HL-60 (cell line): ENCODE measurements at regions not wholly inside any gene's neighbourhood (a gene's known extent, or its start where the extent isn't known, plus 50 kb on each side); places are given as distances from the start of the nearest gene placed in this dataset.

ENCODE experiments used
- DNase-seq, 2 experiments: peaks; one replicate each; pipeline ENCODE4 v3.0.0-alpha.2; 2010 to 2020; ENCODE audit warnings: low read depth in 1 of 2, low spot score in 1 of 2
- H3K27ac ChIP-seq: fragments of 250-450 bp; sonication (Bioruptor Pico); replicated peaks from 2 replicates; pipeline ENCODE4 v1.5.1; 2020; ENCODE audit warnings: mild to moderate bottlenecking, moderate library complexity
- H3K27me3 ChIP-seq: fragments of 250-450 bp; sonication (Bioruptor Pico); 2 replicates; pipeline ENCODE4 v1.5.1; 2021; ENCODE audit warnings: mild to moderate bottlenecking, moderate library complexity; ENCODE audit not compliant: insufficient read depth, poor library complexity, severe bottlenecking
- H3K4me3 ChIP-seq: replicated peaks from 2 replicates; pipeline ENCODE4 v1.5.1; 2011; ENCODE audit warnings: mild to moderate bottlenecking, control low read depth, low read length; ENCODE audit not compliant: insufficient read depth
- CTCF ChIP-seq: IDR thresholded peaks from one replicate; pipeline ENCODE4 v1.5.1; 2011; ENCODE audit warnings: low read length, control low read depth, inconsistent platforms; ENCODE audit not compliant: insufficient read depth
- GABPA ChIP-seq: IDR thresholded peaks from 2 replicates; pipeline ENCODE4 v1.6.1; 2012; ENCODE audit warnings: low read depth
- POLR2AphosphoS5 ChIP-seq: IDR thresholded peaks from 2 replicates; pipeline ENCODE4 v1.6.1; 2012; ENCODE audit warnings: low read depth
- REST ChIP-seq: IDR thresholded peaks from 2 replicates; pipeline ENCODE4 v1.6.1; 2012; ENCODE audit warnings: low read depth; ENCODE audit not compliant: insufficient replicate concordance
- SPI1 ChIP-seq: IDR thresholded peaks from 2 replicates; pipeline ENCODE4 v1.6.1; 2012; ENCODE audit warnings: low read depth, mild to moderate bottlenecking, borderline replicate concordance

- TF ChIP-seq REST: no peak
- no peak for TF ChIP-seq SPI1
- no peak for DNase-seq
- Histone ChIP-seq H3K27me3 (no peaks in the 10 kb centered on the region), H3K27ac (no peak overlapping the region), H3K4me3 (no peak overlapping the region)
These were observed 463.7 kb downstream of the CYLC2 start for GRCh38 chr9:103458826-103459225.

- no peak overlapping the region for H3K4me3 ChIP-seq
- no peak overlapping the region for H3K27ac ChIP-seq
- DNase-seq: no peak
- TF ChIP-seq SPI1: no peak
- TF ChIP-seq POLR2AphosphoS5: no peak
- TF ChIP-seq CTCF: no peak
- no peak for TF ChIP-seq REST
- TF ChIP-seq GABPA: no peak
- H3K27me3 ChIP-seq: no peaks in the 10 kb centered on the region
These were observed 476.1 kb downstream of the CYLC2 start for GRCh38 chr9:103471241-103471640.

GRCh38 chr9:103474156-103474555, 479.0 kb downstream of the CYLC2 start:
- H3K27ac ChIP-seq: no peak overlapping the region
- H3K4me3 ChIP-seq: no peak overlapping the region
- DNase-seq: no peak
- no peaks in the 10 kb centered on the region for H3K27me3 ChIP-seq
- TF ChIP-seq REST: no peak
- TF ChIP-seq SPI1: no peak
- no peak for TF ChIP-seq GABPA
- no peak for TF ChIP-seq CTCF
- no peak for TF ChIP-seq POLR2AphosphoS5
